GM12878 (cell line): ENCODE measurements at regions not wholly inside any gene's neighbourhood (a gene's known extent, or its start where the extent isn't known, plus 50 kb on each side); places are given as distances from the start of the nearest gene placed in this dataset.

ENCODE experiments used
- CREB1 ChIP-seq: IDR thresholded peaks from 2 replicates; pipeline ENCODE4 v1.6.1; 2012; ENCODE audit warnings: low read depth, mild to moderate bottlenecking, inconsistent platforms
- ETV6 ChIP-seq, 2 experiments: fragments of 450-650 bp in 1 of 2; IDR thresholded peaks in 1 of 2; conservative IDR thresholded peaks in 1 of 2; 2 replicates each; pipeline ENCODE4 v1.6.1; 2014; ENCODE audit warnings: antibody characterized with exemption in 1 of 2, borderline replicate concordance in 1 of 2, low read depth in 1 of 2, mild to moderate bottlenecking in 1 of 2, moderate library complexity in 1 of 2
- MXI1 ChIP-seq: fragments of 150-350 bp; IDR thresholded peaks from 2 replicates; pipeline ENCODE4 v1.6.1; 2011; ENCODE audit warnings: low read depth, mild to moderate bottlenecking, inconsistent platforms, low read length, improper control_type of control experiment

GRCh38 chr5:174920906-174921550 is 196.6 kb downstream of the MSX2 start:
- TF ChIP-seq CREB1 (no peak), MXI1 (no peak), ETV6 (conservative IDR thresholded peaks at IDR 0.05 in 1 of 2, IDR thresholded peaks at IDR 0.05 in 1 of 2; ENCODE audit: borderline replicate concordance in 1 of 2, low read depth in 1 of 2) (no peak)
